H1 (cell line): ENCODE measurements at regions not wholly inside any gene's neighbourhood (a gene's known extent, or its start where the extent isn't known, plus 50 kb on each side); places are given as distances from the start of the nearest gene placed in this dataset.

Experiments
- BCL11A ChIP-seq, 2 experiments: IDR thresholded peaks; one replicate each; pipeline ENCODE4 v1.6.1; 2011; ENCODE audit warnings: low read depth in 2 of 2, low read length in 2 of 2, mild to moderate bottlenecking in 2 of 2
- BRCA1 ChIP-seq: IDR thresholded peaks from 2 replicates; pipeline ENCODE4 v1.6.1; 2012; ENCODE audit warnings: low read depth, low read length, improper control_type of control experiment
- CTBP2 ChIP-seq: IDR thresholded peaks from 2 replicates; pipeline ENCODE4 v1.7.0; 2011; ENCODE audit warnings: borderline replicate concordance, mild to moderate bottlenecking, moderate library complexity, mixed read lengths, low read length; ENCODE audit not compliant: insufficient read depth, insufficient read length
- EGR1 ChIP-seq: IDR thresholded peaks from 2 replicates; pipeline ENCODE4 v1.6.1; 2011; ENCODE audit warnings: low read depth, low read length, borderline replicate concordance
- MAFK ChIP-seq: IDR thresholded peaks from 2 replicates; pipeline ENCODE4 v1.6.1; 2012; ENCODE audit warnings: low read depth, mild to moderate bottlenecking, improper control_type of control experiment, low read length
- POLR2A ChIP-seq, 2 experiments: IDR thresholded peaks; 1 replicate in 1 of 2; 2 replicates in 1 of 2; pipeline ENCODE4 v1.6.1; 2011; ENCODE audit warnings: low read depth in 2 of 2, low read length in 2 of 2, mild to moderate bottlenecking in 2 of 2; ENCODE audit errors: control extremely low read depth in 1 of 2
- YY1 ChIP-seq: IDR thresholded peaks from 2 replicates; pipeline ENCODE4 v1.6.1; 2011; ENCODE audit warnings: low read depth, mild to moderate bottlenecking, low read length

DNA sequence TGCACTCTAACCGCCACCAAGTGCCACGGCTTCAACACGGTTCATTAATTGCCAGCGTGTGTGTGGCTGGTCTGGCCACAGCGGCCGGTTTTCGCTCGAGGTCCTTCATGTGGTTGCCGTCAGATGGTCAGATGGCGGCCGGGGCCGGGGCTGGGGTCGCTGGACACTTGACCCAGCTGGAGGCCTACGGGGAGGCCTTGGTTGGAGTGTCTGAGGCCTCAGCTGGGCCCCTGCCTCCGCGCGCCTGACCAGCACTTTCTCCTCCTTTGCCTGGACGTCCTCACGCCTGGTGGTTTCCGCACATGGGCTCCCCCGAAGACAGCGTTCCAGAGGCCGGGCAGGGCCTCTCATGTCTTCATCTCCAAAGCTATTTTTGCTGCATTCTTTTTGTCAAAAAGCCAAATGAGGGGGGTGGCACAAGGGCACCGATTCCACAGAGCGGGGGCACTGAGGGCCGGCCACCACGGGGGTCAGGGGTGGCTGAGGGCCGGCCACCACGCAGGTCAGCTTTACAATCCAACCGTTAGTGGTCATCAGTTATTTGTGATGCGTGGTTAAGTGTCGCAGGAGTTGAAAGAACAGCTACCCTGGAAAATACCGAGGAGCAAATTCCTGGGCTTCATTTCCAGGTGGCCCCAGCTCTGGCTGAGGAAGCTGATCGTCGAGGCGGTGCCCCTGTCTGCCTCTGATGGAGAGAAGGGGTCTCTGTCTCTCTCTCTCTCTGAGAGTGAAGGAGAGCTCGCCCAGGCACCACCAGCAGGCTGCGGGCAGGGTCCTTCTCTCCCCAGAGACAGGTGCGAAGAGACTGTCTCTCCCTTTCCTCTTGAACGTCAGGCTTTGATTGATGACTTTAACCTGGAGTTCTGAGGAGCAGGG is 50.5 kb upstream of the FRMD1 start (continued):
- TF ChIP-seq BCL11A (IDR thresholded peaks at IDR 0.05; ENCODE audit: low read depth in 2 of 2, low read length in 2 of 2) = no peak
- no peak for TF ChIP-seq YY1
- TF ChIP-seq BRCA1 = no peak
- no peak for TF ChIP-seq EGR1
- no peak for TF ChIP-seq CTBP2
- no peak for TF ChIP-seq POLR2A (IDR thresholded peaks at IDR 0.05; ENCODE audit: control extremely low read depth in 1 of 2, low read depth in 2 of 2, low read length in 2 of 2)
- TF ChIP-seq MAFK = no peak
